ENCODE measurements at regions not wholly inside any gene's neighbourhood (a gene's known extent, or its start where the extent isn't known, plus 50 kb on each side); places are given as distances from the start of the nearest gene placed in this dataset.
A peak's percentile ranks its signal among the peaks of the same experiment; 100 is the strongest.

DNA sequence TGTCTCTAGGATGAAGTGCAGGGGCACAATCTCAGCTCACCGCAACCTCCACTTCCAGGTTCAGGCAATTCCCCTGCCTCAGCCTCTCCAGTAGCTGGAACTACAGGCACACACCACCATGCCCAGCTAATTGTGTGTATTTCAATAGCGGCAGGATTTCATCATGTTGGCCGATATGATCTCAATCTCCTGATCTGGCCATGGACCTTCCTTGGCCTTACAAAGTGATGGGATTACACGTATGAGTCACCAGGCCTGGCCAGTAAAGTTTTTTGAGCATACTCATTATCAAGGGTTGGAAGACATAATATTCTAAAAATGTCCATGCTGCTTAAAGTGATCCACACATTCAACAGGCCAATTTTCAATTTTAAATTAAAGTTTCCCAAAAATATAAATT is 914.4 kb upstream of the TSPY4 start:
- no peak for DNase-seq

DNA sequence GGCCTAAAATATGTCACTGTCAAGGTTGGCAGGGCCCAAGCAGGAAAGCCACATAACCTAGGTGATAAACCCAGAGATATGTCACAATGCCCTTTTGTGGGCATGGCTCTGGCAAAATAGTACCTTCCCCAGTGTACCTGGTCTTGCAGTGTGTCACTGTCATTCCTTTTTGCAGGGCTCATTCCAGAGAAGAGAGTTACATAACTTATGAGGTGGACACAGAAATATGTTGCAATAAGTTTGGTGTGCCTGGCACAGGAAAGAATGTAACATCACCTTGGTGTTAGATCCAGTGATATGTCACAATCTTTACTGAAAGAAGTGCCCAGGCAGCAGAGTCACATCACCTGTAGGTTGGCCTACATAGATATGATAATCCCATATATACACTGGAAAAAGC is 910.8 kb upstream of the TSPY4 start:
- DNase-seq, result no peak

DNA sequence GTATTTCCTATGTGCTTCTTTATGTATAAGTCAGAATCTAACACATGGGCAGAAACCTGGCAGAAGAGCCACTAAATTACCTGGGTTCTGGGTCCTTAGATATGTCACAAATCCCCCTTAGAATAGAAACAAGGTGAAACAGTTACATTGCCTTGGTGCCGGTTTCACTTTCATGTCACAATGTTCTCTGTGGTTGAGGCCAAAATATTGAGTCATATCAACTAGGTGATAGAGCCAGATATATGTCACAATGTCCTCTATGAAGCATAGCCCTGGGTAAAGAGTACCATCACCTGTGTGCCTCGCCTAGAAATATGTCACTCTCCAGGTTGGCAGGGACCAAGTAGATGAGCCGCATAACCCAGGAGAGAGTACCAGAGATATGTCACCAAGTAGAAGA is 899.8 kb upstream of the TSPY4 start:
- no peak for DNase-seq

DNA sequence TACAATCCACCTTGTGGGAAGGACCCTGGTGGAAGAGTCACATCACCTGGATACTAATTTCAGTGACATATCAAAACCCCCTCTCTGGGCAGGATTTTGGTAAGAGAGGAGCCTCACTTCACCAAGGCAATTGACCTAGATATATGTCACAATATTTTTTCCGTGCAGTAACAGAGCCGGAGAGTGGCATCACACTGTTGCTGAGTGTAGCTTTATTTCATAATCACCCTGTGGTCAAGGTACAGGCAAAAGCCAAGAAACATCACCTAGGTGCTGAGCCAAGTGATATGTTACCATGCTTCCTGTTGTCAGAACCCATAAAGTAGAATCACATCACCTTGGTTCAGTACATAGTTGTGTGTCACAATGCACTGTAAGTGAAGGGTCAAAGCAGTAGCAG is 895.2 kb upstream of the TSPY4 start:
- no peak for DNase-seq

DNA sequence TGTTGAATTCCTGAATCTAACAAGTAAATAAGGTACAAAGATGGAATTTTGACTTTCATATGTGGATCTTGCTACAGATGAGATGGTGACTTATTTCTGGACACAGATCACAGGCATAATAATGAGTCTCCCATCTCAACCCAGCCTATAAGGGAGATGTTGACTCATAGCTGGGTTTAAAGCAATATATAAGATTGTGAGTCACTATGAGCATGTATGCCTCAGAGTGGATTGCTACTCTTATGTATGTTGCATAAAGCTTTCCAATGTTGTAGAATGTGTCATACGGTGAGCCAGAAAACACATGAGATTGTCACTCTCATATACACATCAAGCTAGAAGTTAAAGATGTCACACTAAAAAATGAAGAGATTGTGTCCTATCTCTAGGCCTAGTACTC is 884.3 kb upstream of the TSPY4 start:
- DNase-seq, result no peak

DNA sequence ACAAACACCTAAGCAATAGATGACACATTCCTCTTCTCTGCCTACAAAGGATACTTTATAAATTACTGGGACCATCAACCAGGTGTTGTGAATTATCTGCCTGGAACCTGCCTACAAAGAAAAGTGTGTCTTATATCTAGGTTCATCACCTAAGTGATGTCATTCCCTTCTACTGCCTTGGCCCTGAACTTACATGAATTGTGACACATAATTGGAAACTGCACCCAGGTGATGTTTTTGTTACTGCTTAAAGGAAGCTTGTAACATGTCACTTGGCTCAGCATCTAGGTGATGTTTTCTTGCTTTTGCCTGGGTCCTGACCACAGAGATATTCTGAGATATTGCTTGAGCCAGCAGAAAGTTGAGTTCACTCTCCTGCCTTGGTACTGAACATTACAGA is 870.5 kb upstream of the TSPY4 start:
- no peak for DNase-seq

DNA sequence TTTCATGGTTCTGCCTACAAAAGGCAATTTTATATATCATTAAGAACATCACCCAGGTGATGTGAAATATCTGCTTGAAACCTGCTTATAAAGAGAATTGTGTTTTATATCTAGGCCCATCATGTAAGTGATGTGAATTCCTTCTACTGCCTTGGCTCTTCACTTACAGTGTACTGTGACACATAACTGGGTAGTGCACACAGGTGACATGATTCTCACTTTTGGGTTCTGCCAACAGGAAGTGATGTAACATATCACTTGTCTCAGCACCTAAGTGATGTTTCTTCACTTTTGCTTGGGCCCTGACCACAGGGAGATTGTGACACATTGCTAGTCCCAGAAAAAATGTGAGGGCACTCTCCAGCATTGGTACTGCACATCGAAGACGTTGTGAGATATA is 867.0 kb upstream of the TSPY4 start:
- DNase-seq, result no peak

DNA sequence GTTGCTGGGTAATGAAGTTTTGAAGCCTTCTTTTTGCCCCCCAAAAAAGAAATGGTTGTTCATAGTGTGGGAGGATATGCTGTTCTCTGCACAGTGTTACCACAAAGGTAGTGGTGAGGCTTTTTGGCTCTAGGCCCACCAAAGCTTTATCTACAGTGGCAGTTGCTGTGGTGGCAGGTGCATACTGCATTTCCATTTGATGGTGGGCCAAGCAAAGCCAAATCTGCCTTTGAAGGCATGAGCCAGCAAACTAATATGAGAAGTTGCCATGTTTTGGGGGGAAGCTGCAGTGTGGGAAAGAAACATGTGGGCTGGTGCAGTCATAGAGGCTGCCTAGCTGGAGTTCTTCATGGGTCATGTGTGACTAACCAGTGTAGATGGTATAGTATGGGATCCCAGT is 858.1 kb upstream of the TSPY4 start:
- DNase-seq, result no peak

DNA sequence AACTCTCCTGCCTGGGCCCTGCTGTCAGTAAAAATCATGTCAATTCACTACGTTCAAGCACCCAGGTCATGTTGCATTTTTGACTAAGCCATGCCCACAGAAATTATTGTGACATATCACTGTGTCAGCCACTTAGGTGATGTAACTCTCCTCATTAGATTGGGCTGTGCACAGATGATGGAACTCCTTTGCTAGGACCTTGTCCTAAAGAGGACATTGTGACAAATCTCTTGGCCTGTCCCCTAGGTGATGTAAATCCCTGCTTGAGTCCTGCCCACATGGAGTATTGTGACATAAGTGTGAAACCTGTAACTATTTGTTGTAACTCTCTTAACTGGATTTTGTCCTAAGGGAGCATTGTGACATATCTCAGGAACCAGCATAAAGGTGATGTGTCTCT is 848.3 kb upstream of the TSPY4 start:
- DNase-seq, result no peak

DNA sequence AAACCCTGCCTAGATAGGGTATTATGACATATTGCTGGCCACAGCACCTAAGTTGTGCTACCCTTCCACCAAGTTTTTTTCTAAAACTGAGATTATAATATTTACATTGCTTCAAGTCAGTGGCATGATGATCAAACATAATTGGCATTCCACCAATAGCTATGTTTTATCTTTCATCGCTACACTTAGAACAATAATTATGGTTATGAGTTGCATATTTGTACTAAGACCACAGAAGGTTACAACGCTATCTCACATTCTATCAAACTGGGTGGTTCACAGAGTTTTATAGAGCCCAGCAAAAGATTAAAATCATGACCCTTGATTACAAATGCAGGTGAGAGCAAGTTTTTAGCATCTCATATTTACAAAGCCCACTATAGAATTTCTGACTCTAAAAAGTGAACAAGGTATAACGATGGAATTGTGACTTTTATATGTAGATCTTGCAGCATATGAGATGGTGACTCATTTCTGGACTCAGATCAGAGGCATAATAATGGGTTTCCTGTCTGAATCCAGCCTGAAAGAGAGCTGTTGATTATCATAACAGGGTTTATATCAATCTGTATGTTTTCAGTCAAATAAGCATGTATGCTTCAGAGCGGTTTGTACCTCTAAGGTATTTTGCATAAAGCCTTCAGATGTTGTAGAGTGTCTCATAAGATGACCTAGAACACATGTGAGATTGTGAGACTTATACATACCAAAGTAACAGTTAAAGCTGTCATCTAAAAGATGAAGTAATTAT is 847.2 kb upstream of the TSPY4 start:
- DNase-seq, result no peak

DNA sequence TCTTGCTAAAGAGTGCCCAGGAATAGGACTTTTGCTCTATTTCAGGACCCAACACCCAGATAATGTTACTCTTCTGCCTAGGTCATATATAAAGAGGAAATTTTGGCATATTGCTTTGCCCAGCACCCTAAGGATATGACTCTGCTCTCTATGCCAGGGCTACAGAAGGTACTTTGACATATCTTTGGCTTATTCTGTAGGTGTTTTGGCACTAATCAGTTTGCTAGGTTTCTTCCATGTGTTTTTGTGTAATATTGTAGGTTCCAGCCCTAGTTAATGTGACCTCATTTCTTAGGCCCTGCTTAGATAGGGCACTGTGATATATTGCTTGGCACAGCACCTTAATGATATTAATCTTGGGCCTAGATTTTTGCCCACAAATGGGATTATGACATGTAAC is 842.9 kb upstream of the TSPY4 start:
- DNase-seq, result no peak

DNA sequence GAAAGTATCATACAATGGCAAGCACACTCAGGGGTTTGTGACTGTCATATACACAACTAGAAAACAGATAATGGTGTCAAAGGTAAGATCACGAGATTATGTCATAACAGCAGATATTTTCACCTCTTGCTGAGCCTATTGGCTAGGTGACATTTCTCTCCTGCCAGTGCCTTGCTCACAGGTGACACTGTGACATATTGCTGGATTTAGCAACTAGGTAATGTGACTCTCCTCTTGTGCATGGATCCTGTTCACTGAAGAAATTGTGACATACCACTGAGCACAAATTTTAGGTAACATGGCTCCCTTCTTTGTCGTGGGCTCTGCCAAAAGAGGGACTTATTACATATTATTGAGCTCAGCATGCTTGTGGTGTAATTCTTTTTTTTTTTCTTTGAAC is 842.0 kb upstream of the TSPY4 start:
- no peak for DNase-seq

DNA sequence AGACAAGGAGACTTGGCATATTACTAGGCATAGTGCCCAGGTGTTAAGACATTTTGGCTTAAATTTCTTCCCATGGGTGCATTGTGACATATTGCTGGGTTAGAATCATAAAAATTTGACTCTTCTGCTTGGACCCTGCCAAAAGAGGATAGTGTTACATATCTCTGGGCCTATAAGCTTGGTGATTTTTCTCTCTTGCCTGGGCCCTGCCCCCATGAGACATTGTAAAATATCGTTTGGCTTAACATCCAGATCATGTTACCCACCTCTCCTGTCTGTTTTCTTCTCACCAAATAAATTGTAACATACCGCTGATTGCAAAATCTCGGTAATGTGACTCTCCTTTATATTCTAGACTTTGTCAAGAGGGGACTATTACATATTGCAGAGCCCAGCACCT is 836.4 kb upstream of the TSPY4 start:
- peak; percentile 86 for DNase-seq

DNA sequence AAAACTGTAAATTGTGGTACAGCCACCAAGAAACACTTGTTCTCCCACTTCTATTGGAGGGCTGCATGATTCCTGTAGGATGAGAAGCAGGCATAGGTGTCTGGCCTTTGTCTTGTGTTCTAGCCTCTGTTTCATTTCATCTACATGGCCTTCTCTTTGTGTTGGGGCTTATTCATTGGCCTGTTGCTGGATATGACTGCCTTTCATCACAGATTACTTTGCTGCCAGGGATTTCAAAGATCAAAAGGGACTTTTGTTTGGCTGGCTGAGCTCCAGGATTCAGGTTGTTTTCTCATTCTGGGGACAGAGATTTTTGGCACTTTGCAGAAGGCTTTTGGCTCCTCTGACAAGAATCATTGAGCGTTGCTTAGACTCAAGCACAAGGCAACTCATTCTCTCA is 803.8 kb upstream of the TSPY4 start:
- DNase-seq, result no peak

DNA sequence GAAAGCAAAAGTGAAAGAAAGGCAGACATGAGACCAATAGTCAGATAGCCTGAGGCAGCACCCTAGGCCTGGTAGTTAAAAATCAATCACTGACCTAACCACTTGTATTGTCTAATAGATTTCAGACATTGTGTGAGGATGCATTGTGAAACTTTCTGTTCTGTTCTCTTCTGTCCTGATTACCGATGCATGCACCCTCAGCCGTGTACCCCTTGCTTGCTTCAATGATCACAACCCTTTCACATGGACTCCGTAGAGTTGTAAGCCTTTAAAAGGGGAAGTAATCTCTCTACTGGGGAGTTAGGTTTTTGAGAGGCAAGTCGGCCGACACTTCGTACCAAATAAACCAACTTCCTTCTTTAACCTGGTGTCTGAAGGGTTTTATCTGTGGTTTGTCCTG is 801.6 kb upstream of the TSPY4 start:
- no peak for DNase-seq

DNA sequence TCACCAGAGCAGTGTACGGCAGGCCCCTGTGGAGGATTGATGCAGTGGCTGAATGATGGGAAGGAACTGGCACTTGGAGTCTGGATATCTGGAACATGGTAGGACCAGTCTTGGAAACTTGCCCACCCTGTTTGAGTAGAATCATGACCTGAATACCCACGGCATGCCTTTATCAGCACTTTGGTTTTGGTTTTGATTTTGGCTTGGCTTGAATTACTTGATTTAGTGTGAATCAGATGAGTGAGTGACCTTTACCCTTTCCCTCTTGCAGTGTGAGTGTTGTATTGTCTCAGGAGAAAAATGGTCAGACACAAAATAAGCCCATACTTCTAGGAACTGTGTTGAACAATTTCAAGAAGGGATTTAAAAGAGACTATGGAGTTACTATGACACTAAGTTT is 801.0 kb upstream of the TSPY4 start:
- DNase-seq, result no peak

DNA sequence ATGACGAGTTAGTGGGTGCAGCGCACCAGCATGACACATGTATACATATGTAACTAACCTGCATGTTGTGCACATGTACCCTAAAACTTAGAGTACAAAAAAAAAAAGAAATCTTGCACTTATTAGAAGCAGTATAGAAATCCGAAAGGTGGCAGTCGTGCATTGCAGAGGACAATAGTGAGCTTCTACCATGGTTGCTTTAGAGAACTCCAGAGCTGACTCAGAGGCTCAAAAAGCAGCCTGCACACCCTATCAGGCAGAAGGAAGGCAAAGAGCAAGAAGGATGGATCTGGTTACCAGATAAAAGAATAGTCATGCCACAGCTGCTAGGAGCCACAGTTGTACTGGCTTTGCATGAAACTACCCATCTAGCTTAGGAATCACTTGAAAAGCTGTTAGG is 796.0 kb upstream of the TSPY4 start:
- peak; percentile 34 for DNase-seq

DNA sequence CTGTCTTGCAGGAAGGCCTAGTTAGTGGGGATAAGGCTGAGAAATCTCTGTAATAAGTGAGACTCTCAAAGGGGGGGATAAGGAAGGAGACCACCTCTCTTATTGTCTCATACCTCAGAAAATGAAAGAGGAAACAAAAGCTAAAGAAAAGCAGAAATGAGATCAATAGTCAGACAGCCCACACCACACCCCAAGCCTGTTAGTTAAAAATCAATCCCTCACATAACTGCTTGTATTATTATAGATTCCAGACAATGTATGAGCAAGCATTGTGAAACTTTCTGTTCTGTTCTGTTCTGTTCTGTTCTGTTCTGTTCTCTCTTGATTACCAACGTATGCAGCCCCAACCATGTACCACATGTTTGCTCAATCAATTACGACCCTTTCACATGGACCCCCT is 792.5 kb upstream of the TSPY4 start:
- no peak for DNase-seq

DNA sequence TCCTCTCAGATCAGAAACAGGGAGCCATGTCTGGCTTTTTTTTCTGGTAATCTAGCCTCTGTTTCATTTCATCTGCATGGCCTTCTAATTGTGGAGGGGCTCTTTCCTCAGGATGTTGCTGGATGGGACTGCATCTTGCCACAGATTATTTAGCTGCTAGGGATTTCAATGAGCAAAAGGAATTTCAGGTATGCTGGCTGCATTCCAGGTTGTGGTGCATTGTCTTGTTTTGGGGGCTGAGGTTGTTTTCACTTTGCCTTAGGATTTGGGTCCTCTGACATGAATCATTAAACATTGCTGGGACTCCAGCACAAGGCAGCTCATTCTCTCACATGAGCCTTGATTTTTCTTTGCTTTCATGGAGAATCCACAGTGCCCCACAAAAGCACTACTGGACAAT is 789.3 kb upstream of the TSPY4 start:
- no peak for DNase-seq

DNA sequence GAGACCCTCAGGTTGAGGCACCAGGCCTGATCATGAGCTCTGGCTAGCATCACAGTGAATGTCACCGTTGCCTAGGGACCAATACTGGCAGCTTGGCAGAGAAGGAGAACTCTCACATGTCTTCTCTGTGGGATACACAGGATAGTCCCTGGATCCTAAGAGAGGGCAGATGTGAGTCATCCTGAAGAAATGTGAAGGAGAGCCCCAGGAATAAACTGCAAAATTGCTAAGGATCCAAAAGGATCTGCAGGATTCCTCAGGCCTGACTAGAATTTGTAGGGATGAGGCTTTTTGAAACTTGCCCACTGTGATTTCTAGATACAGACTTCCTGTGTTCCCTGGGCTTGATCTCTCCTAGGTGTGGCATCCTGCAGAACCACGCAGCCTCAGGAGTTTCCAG is 785.9 kb upstream of the TSPY4 start:
- DNase-seq, result no peak

DNA sequence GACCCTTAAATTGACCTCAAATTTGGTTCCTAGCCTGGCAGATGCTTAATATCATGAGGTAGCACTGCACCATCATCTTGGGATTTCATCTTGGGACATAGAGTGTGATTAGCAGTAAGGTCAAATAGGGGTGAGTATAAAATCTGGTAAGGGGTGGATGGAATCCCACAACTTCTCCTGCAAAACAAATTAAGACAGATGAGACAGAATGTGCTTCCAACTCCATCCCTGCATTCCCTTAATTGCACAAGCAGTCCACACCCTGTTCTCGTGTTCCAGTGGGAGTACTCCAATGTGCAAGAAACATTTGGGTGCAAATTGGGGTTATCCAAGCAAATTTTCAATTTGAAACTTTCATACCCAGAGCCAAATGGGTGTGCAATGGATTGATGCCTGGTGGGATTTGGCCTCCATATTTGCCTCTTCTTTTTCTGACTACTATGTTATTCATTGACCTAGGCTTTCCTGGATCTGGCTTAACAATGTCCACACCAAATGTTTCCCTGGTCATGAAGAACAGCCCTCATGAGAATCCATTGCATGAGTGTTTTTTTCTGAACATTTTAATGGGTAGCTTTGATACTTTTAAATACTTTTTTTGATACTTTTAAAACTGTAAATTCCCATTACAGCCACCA is 785.0 kb upstream of the TSPY4 start:
- no peak for DNase-seq

DNA sequence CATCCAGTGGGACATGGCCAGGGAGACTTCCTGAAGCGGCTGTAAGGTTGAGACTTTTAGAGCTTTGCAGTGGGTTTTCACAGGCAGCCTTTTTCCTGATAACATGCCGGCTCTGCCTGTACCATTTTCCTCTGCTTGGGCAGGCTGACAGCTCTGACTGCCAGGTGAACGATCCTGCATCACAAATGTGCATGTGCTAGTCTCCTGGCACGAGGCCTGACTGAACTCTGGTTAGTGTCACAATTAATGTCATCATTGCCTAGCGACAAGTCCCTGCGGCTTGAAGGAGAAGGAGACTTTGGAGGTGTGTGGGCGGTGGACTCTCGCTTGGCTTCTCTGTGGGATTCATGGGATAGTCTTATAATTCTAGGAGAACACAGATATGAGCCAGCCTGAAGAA is 783.6 kb upstream of the TSPY4 start:
- no peak for DNase-seq

DNA sequence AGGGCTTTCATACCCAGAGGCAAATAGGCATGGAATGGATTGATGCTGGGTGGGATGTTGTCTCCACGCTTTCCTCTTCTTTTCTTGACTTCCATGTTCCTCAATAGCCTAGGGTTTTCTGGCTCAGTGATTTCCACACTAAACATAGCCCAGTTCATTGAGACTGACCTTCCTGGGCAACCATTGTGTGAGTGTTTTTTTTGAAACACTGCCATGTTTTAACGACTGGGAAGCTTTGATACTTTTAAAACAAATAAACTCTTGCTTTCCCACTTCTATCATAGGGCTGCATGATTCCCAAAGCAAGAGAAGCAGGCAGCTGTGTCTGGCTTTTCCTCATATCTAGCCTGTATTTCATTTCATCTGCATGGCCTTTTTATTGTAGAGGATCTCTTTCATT is 775.9 kb upstream of the TSPY4 start:
- DNase-seq, result no peak

DNA sequence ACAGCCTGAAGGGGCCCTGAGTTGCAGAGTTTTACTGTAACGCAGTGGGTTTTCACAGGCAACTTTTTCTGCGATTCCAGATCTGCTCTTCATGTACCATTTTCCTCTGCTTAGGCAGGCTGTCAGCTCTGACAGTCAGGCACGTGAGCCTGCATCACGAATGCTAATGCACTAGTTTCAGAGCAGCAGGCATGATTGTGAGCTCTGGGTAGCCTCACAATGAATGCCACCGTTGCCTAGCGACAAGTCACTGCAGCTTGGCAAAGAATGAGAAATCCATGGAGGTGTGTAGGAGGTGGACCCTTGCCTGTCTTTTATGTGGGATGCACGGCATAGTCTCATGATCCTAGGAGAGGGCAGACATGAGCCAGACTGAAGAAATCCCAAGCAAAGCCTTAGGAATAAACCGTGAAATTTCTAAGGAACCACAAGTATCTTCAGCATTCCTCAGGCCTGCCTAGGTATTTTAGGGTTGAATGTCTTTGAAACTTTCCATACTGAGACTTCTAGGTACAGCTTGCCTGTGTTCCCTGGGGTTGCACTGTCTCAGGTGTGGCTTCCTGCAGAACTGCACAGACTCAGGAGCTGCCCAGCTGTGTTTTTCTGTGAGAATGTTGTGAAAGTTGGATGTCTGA is 774.7 kb upstream of the TSPY4 start:
- no peak for DNase-seq

DNA sequence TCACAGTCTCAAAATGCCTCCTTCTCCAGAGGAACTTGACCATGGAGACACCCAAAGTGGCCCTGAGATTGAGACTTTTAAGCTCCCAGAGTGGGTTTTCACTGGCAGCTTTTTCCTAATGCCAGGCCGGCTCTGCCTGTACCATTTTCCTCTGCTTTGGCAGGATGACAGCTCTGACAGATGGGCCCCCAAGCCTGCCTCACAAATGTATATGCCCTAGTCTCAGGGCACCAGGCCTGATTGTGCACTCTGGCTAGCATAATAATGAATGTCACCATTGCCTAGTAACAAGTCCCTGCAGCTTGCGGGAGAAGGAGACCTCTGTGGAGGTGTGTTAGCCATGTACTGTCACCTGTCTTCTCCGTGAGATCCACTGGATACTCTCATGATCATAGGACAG is 772.8 kb upstream of the TSPY4 start:
- DNase-seq, result peak; percentile 50

All from NCI-H2171 treated with DMSO at 0.1 percent for 48 hours (cell line).